Neural cell (in vitro differentiated cells): ENCODE measurements at regions not wholly inside any gene's neighbourhood (a gene's known extent, or its start where the extent isn't known, plus 50 kb on each side); places are given as distances from the start of the nearest gene placed in this dataset.

Experiments used
- H2AFZ ChIP-seq: fragments of 200-600, 300-800 bp; sonication (generic), shearing (Covaris generic); 2 replicates; pipeline ENCODE4 v1.6.0; 2014; ENCODE audit warnings: low read depth, mild to moderate bottlenecking, antibody characterized with exemption, low read length, moderate library complexity
- H3F3A ChIP-seq: fragments of 200-600 bp; shearing (Covaris generic); 2 replicates; pipeline ENCODE4 v1.6.1; 2016; ENCODE audit warnings: mild to moderate bottlenecking, moderate library complexity, mixed read lengths, antibody characterized with exemption, low read length; ENCODE audit not compliant: insufficient read depth, poor library complexity, severe bottlenecking
- H3K27ac ChIP-seq: fragments of 200-600, 300-800 bp; sonication (generic), shearing (Covaris generic); 2 replicates; pipeline ENCODE4 v1.5.1; 2014; ENCODE audit warnings: mild to moderate bottlenecking, low read length, moderate library complexity
- H3K27me3 ChIP-seq: fragments of 300-800, 200-600 bp; sonication (generic), shearing (Covaris generic); 2 replicates; pipeline ENCODE4 v1.6.0; 2014; ENCODE audit warnings: mild to moderate bottlenecking, low read depth, low read length, moderate library complexity; ENCODE audit not compliant: insufficient read depth
- H3K36me3 ChIP-seq: fragments of 300-800, 200-600 bp; sonication (generic), shearing (Covaris generic); 2 replicates; pipeline ENCODE4 v1.5.1; 2014; ENCODE audit warnings: mild to moderate bottlenecking, antibody characterized with exemption, low read length, moderate library complexity; ENCODE audit not compliant: insufficient read depth
- H3K4me2 ChIP-seq: fragments of 300-800, 200-600 bp; sonication (generic), shearing (Covaris generic); 2 replicates; pipeline ENCODE4 v1.6.0; 2014; ENCODE audit warnings: mild to moderate bottlenecking, low read length
- H3K4me3 ChIP-seq: fragments of 300-800, 200-600 bp; sonication (generic), shearing (Covaris generic); 2 replicates; pipeline ENCODE4 v1.5.1; 2014; ENCODE audit warnings: mild to moderate bottlenecking, low read length, moderate library complexity
- H3K79me2 ChIP-seq: fragments of 200-600 bp; shearing (Covaris generic); replicated peaks from 2 replicates; pipeline ENCODE4 v1.6.0; 2014; ENCODE audit warnings: mild to moderate bottlenecking, low read length, moderate library complexity; ENCODE audit not compliant: insufficient read depth
- H3K9ac ChIP-seq: fragments of 300-800, 200-600 bp; sonication (generic), shearing (Covaris generic); 2 replicates; pipeline ENCODE4 v1.6.1; 2016; ENCODE audit warnings: mild to moderate bottlenecking, low read length, mixed read lengths
- H3K9me2 ChIP-seq: fragments of 200-600 bp; shearing (Covaris generic); 2 replicates; pipeline ENCODE4 v1.6.1; 2016; ENCODE audit warnings: mild to moderate bottlenecking, low read length, mixed read lengths; ENCODE audit not compliant: insufficient read depth
- H3K9me3 ChIP-seq: fragments of 200-600, 300-800 bp; sonication (generic), shearing (Covaris generic); 2 replicates; pipeline ENCODE4 v1.6.1; 2016; ENCODE audit warnings: mild to moderate bottlenecking, mixed run types, low read length, moderate library complexity, mixed read lengths
- H4K20me1 ChIP-seq: fragments of 200-600 bp; shearing (Covaris generic); 2 replicates; pipeline ENCODE4 v1.6.1; 2016; ENCODE audit warnings: mild to moderate bottlenecking, mixed run types; ENCODE audit not compliant: insufficient read depth
- CTCF ChIP-seq: fragments of 450-650 bp; IDR thresholded peaks from 2 replicates; pipeline ENCODE4 v1.5.1; 2014; ENCODE audit warnings: antibody characterized with exemption, mild to moderate bottlenecking, moderate library complexity; ENCODE audit not compliant: poor library complexity, severe bottlenecking
- EP300 ChIP-seq: fragments of 450-650 bp; conservative IDR thresholded peaks from 2 replicates; pipeline ENCODE4 v1.6.1; 2014; ENCODE audit warnings: antibody characterized with exemption, mild to moderate bottlenecking, moderate library complexity; ENCODE audit not compliant: poor library complexity, severe bottlenecking
- EZH2 ChIP-seq: fragments of 200-600, 300-800 bp; shearing (Covaris generic), sonication (generic); IDR thresholded peaks from 2 replicates; pipeline ENCODE4 v1.6.1; 2014; ENCODE audit warnings: antibody characterized with exemption, low read length, borderline replicate concordance, mild to moderate bottlenecking; ENCODE audit not compliant: insufficient read depth, poor library complexity, severe bottlenecking
- MXI1 ChIP-seq: fragments of 450-650 bp; conservative IDR thresholded peaks from 2 replicates; pipeline ENCODE4 v1.6.1; 2014; ENCODE audit warnings: antibody characterized with exemption, mild to moderate bottlenecking; ENCODE audit not compliant: poor library complexity, severe bottlenecking
- POLR2AphosphoS5 ChIP-seq: IDR thresholded peaks from 2 replicates; pipeline ENCODE4 v1.6.1; 2012
- RAD21 ChIP-seq: fragments of 450-650 bp; conservative IDR thresholded peaks from 2 replicates; pipeline ENCODE4 v1.6.1; 2014; ENCODE audit warnings: antibody characterized with exemption, mild to moderate bottlenecking, moderate library complexity
- REST ChIP-seq: IDR thresholded peaks from 2 replicates; pipeline ENCODE4 v1.6.1; 2012; ENCODE audit warnings: borderline replicate concordance
- SMC3 ChIP-seq: fragments of 450-650 bp; conservative IDR thresholded peaks from 2 replicates; pipeline ENCODE4 v1.6.1; 2014; ENCODE audit warnings: antibody characterized with exemption, mild to moderate bottlenecking, moderate library complexity; ENCODE audit not compliant: poor library complexity
- TAF1 ChIP-seq: IDR thresholded peaks from 2 replicates; pipeline ENCODE4 v1.6.1; 2012; ENCODE audit warnings: low read depth

- Histone ChIP-seq H3F3A (no peaks in the 10 kb centered on the region), H3K4me2 (no peak overlapping the region), H3K9ac (no peak overlapping the region), H3K9me2 (no peaks in the 10 kb centered on the region), H3K27me3 (no peaks in the 10 kb centered on the region), H3K27ac (no peak overlapping the region), H3K4me3 (no peak overlapping the region), H4K20me1 (no peaks in the 10 kb centered on the region), H3K79me2 (no peaks in the 10 kb centered on the region), H3K36me3 (no peaks in the 10 kb centered on the region), H2AFZ (no peak overlapping the region), H3K9me3 (peaks cover 7% of the 10 kb centered on the region)
- TF ChIP-seq EP300 (no peak), RAD21 (no peak), EZH2 (no peak), POLR2AphosphoS5 (no peak), MXI1 (no peak), REST (no peak), SMC3 (no peak), CTCF (no peak), TAF1 (no peak)
Observed at GRCh38 chr4:151864068-151864467, 103.3 kb upstream of the GATB start.

DNA sequence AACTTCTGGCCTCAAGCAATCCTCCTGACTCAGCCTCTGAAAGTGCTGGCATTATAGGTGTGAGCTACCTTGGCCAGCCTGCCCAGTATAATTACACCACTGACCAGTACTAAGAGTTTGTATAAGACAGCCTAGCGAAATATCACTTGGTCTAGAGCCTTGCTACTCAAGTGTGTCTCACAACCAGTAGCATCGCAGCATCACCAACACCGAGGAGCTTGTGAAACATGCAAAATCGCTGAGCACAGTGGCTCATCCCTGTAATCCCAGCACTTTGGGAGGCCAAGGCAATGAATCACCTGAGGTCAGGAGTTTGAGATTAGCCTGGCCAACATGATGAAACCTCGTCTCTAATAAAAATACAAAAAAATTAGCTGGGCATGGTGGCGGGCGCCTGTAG is 102.0 kb upstream of the GATB start:
- H3K36me3 ChIP-seq, result no peaks in the 10 kb centered on the region
- H3K4me2 ChIP-seq, result no peak overlapping the region
- no peaks in the 10 kb centered on the region for H3K27me3 ChIP-seq
- TF ChIP-seq RAD21 (no peak), MXI1 (no peak), POLR2AphosphoS5 (no peak), SMC3 (no peak), EZH2 (no peak)
- no peak overlapping the region for H3K4me3 ChIP-seq
- no peaks in the 10 kb centered on the region for H3K79me2 ChIP-seq
- peaks cover 4% of the 10 kb centered on the region for H3K9me3 ChIP-seq
- no peaks in the 10 kb centered on the region for H3K9me2 ChIP-seq
- no peak overlapping the region for H3K27ac ChIP-seq
- no peaks in the 10 kb centered on the region for H3F3A ChIP-seq
- no peak overlapping the region for H3K9ac ChIP-seq
- H2AFZ ChIP-seq, result no peak overlapping the region
- H4K20me1 ChIP-seq, result no peaks in the 10 kb centered on the region

DNA sequence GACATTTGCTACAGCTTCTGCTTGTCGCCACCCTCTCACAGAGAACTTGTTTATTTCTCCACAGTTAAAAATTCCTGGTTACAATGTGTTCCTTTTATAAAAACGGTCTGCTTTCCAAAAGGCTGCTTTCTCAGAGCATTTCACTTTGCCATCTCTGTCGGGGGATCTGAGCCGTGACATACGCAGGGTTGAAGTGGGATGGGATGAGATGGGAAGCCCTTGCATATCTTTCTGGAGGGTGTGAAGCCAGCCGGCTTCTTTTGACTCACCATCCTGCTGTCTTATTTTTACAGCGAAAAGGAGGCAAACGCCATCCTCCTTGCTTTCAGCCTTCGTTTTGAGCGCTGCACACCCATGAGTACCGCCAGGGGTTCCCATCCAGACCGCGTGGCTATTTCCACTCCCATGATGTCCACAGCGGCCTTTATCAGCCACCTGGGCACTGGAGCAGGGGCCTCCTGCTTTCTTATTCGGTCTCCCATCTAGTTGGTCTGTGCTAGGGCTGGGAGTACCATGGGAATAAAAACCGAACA is 99.8 kb upstream of the GATB start:
- H3K9me3 ChIP-seq, result no peaks in the 10 kb centered on the region
- H3K79me2 ChIP-seq, result no peaks in the 10 kb centered on the region
- TF ChIP-seq RAD21 (no peak), MXI1 (no peak), EZH2 (no peak), TAF1 (no peak), SMC3 (no peak), POLR2AphosphoS5 (no peak), REST (no peak), EP300 (no peak), CTCF (no peak)
- H3K4me2 ChIP-seq, result no peak overlapping the region
- no peak overlapping the region for H2AFZ ChIP-seq
- H3K27ac ChIP-seq, result no peak overlapping the region
- no peaks in the 10 kb centered on the region for H3K36me3 ChIP-seq
- no peaks in the 10 kb centered on the region for H4K20me1 ChIP-seq
- no peak overlapping the region for H3K9ac ChIP-seq
- no peaks in the 10 kb centered on the region for H3K9me2 ChIP-seq
- no peaks in the 10 kb centered on the region for H3K27me3 ChIP-seq
- no peaks in the 10 kb centered on the region for H3F3A ChIP-seq
- no peak overlapping the region for H3K4me3 ChIP-seq
